ENCODE measurements at regions not wholly inside any gene's neighbourhood (a gene's known extent, or its start where the extent isn't known, plus 50 kb on each side); places are given as distances from the start of the nearest gene placed in this dataset.

GRCh38 chr14:27145170-27145569 is 547.3 kb upstream of the NOVA1 start:
- Histone ChIP-seq H3K79me2 (ENCODE audit: control insufficient read depth, insufficient read depth, low read length, unreplicated experiment) (no peaks in the 10 kb centered on the region), H3K4me1 (ENCODE audit: control insufficient read depth, insufficient read depth, low read length, unreplicated experiment) (no peaks in the 10 kb centered on the region), H3K27ac (ENCODE audit: low read depth, low read length) (no peak overlapping the region), H3K4me3 (ENCODE audit: low read depth, low read length) (no peak overlapping the region), H3K27me3 (ENCODE audit: insufficient read depth, low read length) (no peaks in the 10 kb centered on the region), H3K36me3 (ENCODE audit: insufficient read depth, low read length) (no peaks in the 10 kb centered on the region), H2AFZ (ENCODE audit: low read length, unreplicated experiment) (no peak overlapping the region)

- H3K36me3 ChIP-seq (ENCODE audit: insufficient read depth, low read length): no peaks in the 10 kb centered on the region
- H3K79me2 ChIP-seq (ENCODE audit: control insufficient read depth, insufficient read depth, low read length, unreplicated experiment): no peaks in the 10 kb centered on the region
- no peak overlapping the region for H2AFZ ChIP-seq (ENCODE audit: low read length, unreplicated experiment)
- H3K27ac ChIP-seq (ENCODE audit: low read depth, low read length): no peak overlapping the region
- H3K4me1 ChIP-seq (ENCODE audit: control insufficient read depth, insufficient read depth, low read length, unreplicated experiment): no peaks in the 10 kb centered on the region
- no peaks in the 10 kb centered on the region for H3K27me3 ChIP-seq (ENCODE audit: insufficient read depth, low read length)
- H3K4me3 ChIP-seq (ENCODE audit: low read depth, low read length): no peak overlapping the region
These were observed 550.3 kb upstream of the NOVA1 start for GRCh38 chr14:27148143-27148542.

DNA sequence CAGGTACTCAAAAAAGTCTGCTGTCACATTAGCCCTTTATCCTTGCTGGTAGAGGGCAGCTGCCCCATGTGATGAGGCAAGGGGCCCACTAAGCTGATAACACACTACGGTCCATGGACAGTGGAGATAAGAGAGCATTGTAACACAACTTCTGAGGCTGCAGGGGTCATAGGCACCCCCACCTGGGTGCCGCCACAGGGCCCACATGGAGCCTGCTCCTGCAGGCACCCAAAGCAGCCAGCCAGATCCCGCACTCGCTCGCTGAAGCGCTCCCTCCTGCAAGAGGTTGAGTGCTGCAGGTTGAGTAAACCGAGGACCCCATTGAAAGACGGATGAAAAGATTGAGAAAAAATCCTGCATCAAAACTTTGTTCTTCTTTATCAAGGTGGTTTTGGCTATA is 566.3 kb upstream of the NOVA1 start:
- no peaks in the 10 kb centered on the region for H3K27me3 ChIP-seq (ENCODE audit: insufficient read depth, low read length)
- no peaks in the 10 kb centered on the region for H3K79me2 ChIP-seq (ENCODE audit: control insufficient read depth, insufficient read depth, low read length, unreplicated experiment)
- H3K36me3 ChIP-seq (ENCODE audit: insufficient read depth, low read length): no peaks in the 10 kb centered on the region
- no peak overlapping the region for H3K4me3 ChIP-seq (ENCODE audit: low read depth, low read length)
- no peak overlapping the region for H3K27ac ChIP-seq (ENCODE audit: low read depth, low read length)
- no peak overlapping the region for H2AFZ ChIP-seq (ENCODE audit: low read length, unreplicated experiment)
- H3K4me1 ChIP-seq (ENCODE audit: control insufficient read depth, insufficient read depth, low read length, unreplicated experiment): no peaks in the 10 kb centered on the region

GRCh38 chr14:27175489-27175888 is 577.7 kb upstream of the NOVA1 start:
- Histone ChIP-seq H3K27me3 (ENCODE audit: insufficient read depth, low read length) (no peaks in the 10 kb centered on the region), H3K79me2 (ENCODE audit: control insufficient read depth, insufficient read depth, low read length, unreplicated experiment) (no peaks in the 10 kb centered on the region), H3K4me3 (ENCODE audit: low read depth, low read length) (no peak overlapping the region), H3K27ac (ENCODE audit: low read depth, low read length) (no peak overlapping the region), H2AFZ (ENCODE audit: low read length, unreplicated experiment) (no peak overlapping the region), H3K36me3 (ENCODE audit: insufficient read depth, low read length) (no peaks in the 10 kb centered on the region), H3K4me1 (ENCODE audit: control insufficient read depth, insufficient read depth, low read length, unreplicated experiment) (no peaks in the 10 kb centered on the region)

GRCh38 chr14:27181333-27181732 is 583.5 kb upstream of the NOVA1 start:
- H2AFZ ChIP-seq (ENCODE audit: low read length, unreplicated experiment): no peak overlapping the region
- H3K79me2 ChIP-seq (ENCODE audit: control insufficient read depth, insufficient read depth, low read length, unreplicated experiment): no peaks in the 10 kb centered on the region
- H3K4me1 ChIP-seq (ENCODE audit: control insufficient read depth, insufficient read depth, low read length, unreplicated experiment): no peaks in the 10 kb centered on the region
- H3K27me3 ChIP-seq (ENCODE audit: insufficient read depth, low read length): no peaks in the 10 kb centered on the region
- no peak overlapping the region for H3K27ac ChIP-seq (ENCODE audit: low read depth, low read length)
- H3K36me3 ChIP-seq (ENCODE audit: insufficient read depth, low read length): no peaks in the 10 kb centered on the region
- H3K4me3 ChIP-seq (ENCODE audit: low read depth, low read length): no peak overlapping the region

DNA sequence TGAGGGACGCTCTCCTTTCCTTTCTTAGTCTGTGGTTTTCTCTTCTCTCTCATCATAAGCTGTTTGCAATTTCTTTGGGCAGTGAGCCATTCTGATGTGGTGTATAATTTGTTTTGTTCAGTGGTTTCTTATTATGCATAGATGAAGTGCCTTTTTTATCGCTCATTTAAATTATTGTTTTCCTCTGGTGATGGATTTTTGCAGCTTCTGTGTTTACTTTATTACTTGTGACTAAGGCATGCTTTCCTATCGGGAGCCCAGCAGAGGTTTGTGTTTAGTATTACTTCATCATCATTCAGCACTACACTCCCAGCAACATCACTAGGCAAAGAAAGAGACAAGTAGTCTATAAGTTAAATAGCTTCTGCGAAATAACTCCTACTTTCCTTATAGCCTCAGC is 586.6 kb upstream of the NOVA1 start:
- Histone ChIP-seq H2AFZ (ENCODE audit: low read length, unreplicated experiment) (no peak overlapping the region), H3K27ac (ENCODE audit: low read depth, low read length) (no peak overlapping the region), H3K36me3 (ENCODE audit: insufficient read depth, low read length) (no peaks in the 10 kb centered on the region), H3K79me2 (ENCODE audit: control insufficient read depth, insufficient read depth, low read length, unreplicated experiment) (no peaks in the 10 kb centered on the region), H3K4me3 (ENCODE audit: low read depth, low read length) (no peak overlapping the region), H3K4me1 (ENCODE audit: control insufficient read depth, insufficient read depth, low read length, unreplicated experiment) (no peaks in the 10 kb centered on the region), H3K27me3 (ENCODE audit: insufficient read depth, low read length) (no peaks in the 10 kb centered on the region)

DNA sequence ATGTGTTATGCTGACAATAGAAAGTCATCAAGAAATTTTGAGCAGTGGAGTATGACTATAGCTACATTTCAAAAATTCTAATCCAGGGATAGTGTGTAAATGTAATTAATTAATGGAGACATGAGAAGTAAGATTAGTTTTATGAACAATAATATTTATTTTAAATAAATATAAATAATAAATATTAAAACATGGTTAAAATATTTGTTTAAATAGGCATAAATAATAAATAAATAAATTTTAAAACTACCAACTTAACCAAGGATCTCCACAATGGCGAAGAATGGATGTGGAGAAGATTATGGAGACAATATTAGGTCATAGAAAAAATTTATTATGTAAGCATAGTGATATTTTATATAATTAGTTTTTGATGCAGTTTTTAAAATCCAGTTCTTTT is 588.2 kb upstream of the NOVA1 start:
- Histone ChIP-seq H2AFZ (ENCODE audit: low read length, unreplicated experiment) (no peak overlapping the region), H3K27ac (ENCODE audit: low read depth, low read length) (no peak overlapping the region), H3K36me3 (ENCODE audit: insufficient read depth, low read length) (no peaks in the 10 kb centered on the region), H3K27me3 (ENCODE audit: insufficient read depth, low read length) (no peaks in the 10 kb centered on the region), H3K4me3 (ENCODE audit: low read depth, low read length) (no peak overlapping the region), H3K79me2 (ENCODE audit: control insufficient read depth, insufficient read depth, low read length, unreplicated experiment) (no peaks in the 10 kb centered on the region), H3K4me1 (ENCODE audit: control insufficient read depth, insufficient read depth, low read length, unreplicated experiment) (no peaks in the 10 kb centered on the region)

DNA sequence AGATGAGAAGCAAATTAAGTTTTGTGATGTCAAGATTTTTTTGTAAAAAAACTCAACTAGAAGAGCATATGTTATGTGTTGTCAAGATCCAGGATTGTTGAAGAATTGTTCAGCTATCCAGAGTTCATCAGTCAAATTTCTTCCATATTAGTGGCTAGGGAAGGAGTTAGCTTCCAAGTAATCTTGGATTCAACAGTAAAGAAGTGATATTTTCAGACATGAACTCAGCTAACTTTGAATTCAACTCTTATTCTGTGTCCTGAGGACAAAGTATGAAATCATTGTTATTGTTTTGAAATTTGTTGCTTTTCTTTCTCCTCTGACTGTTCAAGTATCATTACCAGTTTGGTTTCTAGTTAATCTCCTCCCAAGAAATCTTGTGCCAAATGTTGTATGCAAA is 589.3 kb upstream of the NOVA1 start:
- Histone ChIP-seq H3K79me2 (ENCODE audit: control insufficient read depth, insufficient read depth, low read length, unreplicated experiment) (no peaks in the 10 kb centered on the region), H3K4me1 (ENCODE audit: control insufficient read depth, insufficient read depth, low read length, unreplicated experiment) (no peaks in the 10 kb centered on the region), H3K36me3 (ENCODE audit: insufficient read depth, low read length) (no peaks in the 10 kb centered on the region), H3K4me3 (ENCODE audit: low read depth, low read length) (no peak overlapping the region), H3K27me3 (ENCODE audit: insufficient read depth, low read length) (no peaks in the 10 kb centered on the region), H3K27ac (ENCODE audit: low read depth, low read length) (no peak overlapping the region), H2AFZ (ENCODE audit: low read length, unreplicated experiment) (no peak overlapping the region)

- no peak overlapping the region for H3K27ac ChIP-seq (ENCODE audit: low read depth, low read length)
- no peaks in the 10 kb centered on the region for H3K79me2 ChIP-seq (ENCODE audit: control insufficient read depth, insufficient read depth, low read length, unreplicated experiment)
- H3K4me3 ChIP-seq (ENCODE audit: low read depth, low read length): no peak overlapping the region
- H3K27me3 ChIP-seq (ENCODE audit: insufficient read depth, low read length): no peaks in the 10 kb centered on the region
- no peaks in the 10 kb centered on the region for H3K36me3 ChIP-seq (ENCODE audit: insufficient read depth, low read length)
- no peak overlapping the region for H2AFZ ChIP-seq (ENCODE audit: low read length, unreplicated experiment)
- H3K4me1 ChIP-seq (ENCODE audit: control insufficient read depth, insufficient read depth, low read length, unreplicated experiment): no peaks in the 10 kb centered on the region
These were observed 592.5 kb upstream of the NOVA1 start for GRCh38 chr14:27190296-27190695.

- Histone ChIP-seq H3K4me3 (ENCODE audit: low read depth, low read length) (no peak overlapping the region), H3K27me3 (ENCODE audit: insufficient read depth, low read length) (no peaks in the 10 kb centered on the region), H3K4me1 (ENCODE audit: control insufficient read depth, insufficient read depth, low read length, unreplicated experiment) (no peaks in the 10 kb centered on the region), H2AFZ (ENCODE audit: low read length, unreplicated experiment) (no peak overlapping the region), H3K36me3 (ENCODE audit: insufficient read depth, low read length) (no peaks in the 10 kb centered on the region), H3K27ac (ENCODE audit: low read depth, low read length) (no peak overlapping the region), H3K79me2 (ENCODE audit: control insufficient read depth, insufficient read depth, low read length, unreplicated experiment) (no peaks in the 10 kb centered on the region)
These were observed 601.4 kb upstream of the NOVA1 start for GRCh38 chr14:27199272-27199671.

DNA sequence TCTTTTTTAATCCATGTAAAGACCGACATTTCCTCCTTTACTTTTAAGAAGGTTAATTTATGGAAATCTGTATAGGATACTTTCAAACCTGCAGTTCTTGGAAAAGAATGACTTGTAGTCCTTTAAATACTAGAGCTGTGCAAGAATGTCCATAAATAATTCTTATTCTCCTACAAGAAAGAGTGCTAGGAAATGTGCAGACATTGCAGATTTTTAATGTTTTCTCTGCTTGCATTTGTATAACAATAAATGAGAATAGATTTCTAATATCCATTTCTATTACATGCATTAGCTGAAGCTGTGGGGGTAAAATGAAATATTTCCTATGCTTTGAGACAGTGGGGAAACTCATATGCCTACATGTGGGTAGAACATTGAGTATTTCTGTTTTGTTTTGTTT is 607.2 kb upstream of the NOVA1 start:
- Histone ChIP-seq H3K36me3 (ENCODE audit: insufficient read depth, low read length) (no peaks in the 10 kb centered on the region), H3K4me3 (ENCODE audit: low read depth, low read length) (no peak overlapping the region), H3K79me2 (ENCODE audit: control insufficient read depth, insufficient read depth, low read length, unreplicated experiment) (no peaks in the 10 kb centered on the region), H3K27ac (ENCODE audit: low read depth, low read length) (no peak overlapping the region), H3K4me1 (ENCODE audit: control insufficient read depth, insufficient read depth, low read length, unreplicated experiment) (no peaks in the 10 kb centered on the region), H2AFZ (ENCODE audit: low read length, unreplicated experiment) (no peak overlapping the region), H3K27me3 (ENCODE audit: insufficient read depth, low read length) (no peaks in the 10 kb centered on the region)

DNA sequence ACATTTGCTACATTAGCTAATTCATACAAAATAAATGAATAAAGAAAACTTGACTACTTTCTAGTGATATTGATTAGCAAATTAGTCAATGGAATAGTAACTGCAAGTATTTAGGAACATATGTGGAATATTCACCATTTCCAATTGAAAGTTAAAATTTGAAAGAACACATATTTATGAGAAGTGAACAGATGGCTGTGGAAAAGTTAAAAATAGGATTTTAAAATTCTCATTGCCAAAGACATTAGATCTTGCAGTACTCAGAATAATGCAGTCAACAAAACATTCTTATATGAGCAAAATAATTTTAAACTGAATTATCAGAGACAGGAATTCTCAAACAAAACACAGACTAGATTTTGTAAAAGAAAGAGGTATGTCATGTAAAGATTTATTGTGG is 613.9 kb upstream of the NOVA1 start:
- H3K4me1 ChIP-seq (ENCODE audit: control insufficient read depth, insufficient read depth, low read length, unreplicated experiment): no peaks in the 10 kb centered on the region
- no peak overlapping the region for H3K4me3 ChIP-seq (ENCODE audit: low read depth, low read length)
- H3K27ac ChIP-seq (ENCODE audit: low read depth, low read length): no peak overlapping the region
- no peaks in the 10 kb centered on the region for H3K79me2 ChIP-seq (ENCODE audit: control insufficient read depth, insufficient read depth, low read length, unreplicated experiment)
- no peak overlapping the region for H2AFZ ChIP-seq (ENCODE audit: low read length, unreplicated experiment)
- H3K36me3 ChIP-seq (ENCODE audit: insufficient read depth, low read length): no peaks in the 10 kb centered on the region
- no peaks in the 10 kb centered on the region for H3K27me3 ChIP-seq (ENCODE audit: insufficient read depth, low read length)

All from ACC112 (cell line).